ENCODE measurements at regions not wholly inside any gene's neighbourhood (a gene's known extent, or its start where the extent isn't known, plus 50 kb on each side); places are given as distances from the start of the nearest gene placed in this dataset.
A peak's percentile ranks its signal among the peaks of the same experiment; 100 is the strongest.
"Not testable (repeated sequence)": the region's sequence is repeated elsewhere in the genome, so short reads cannot be mapped to it uniquely, and the experiment has no call there.

DNA sequence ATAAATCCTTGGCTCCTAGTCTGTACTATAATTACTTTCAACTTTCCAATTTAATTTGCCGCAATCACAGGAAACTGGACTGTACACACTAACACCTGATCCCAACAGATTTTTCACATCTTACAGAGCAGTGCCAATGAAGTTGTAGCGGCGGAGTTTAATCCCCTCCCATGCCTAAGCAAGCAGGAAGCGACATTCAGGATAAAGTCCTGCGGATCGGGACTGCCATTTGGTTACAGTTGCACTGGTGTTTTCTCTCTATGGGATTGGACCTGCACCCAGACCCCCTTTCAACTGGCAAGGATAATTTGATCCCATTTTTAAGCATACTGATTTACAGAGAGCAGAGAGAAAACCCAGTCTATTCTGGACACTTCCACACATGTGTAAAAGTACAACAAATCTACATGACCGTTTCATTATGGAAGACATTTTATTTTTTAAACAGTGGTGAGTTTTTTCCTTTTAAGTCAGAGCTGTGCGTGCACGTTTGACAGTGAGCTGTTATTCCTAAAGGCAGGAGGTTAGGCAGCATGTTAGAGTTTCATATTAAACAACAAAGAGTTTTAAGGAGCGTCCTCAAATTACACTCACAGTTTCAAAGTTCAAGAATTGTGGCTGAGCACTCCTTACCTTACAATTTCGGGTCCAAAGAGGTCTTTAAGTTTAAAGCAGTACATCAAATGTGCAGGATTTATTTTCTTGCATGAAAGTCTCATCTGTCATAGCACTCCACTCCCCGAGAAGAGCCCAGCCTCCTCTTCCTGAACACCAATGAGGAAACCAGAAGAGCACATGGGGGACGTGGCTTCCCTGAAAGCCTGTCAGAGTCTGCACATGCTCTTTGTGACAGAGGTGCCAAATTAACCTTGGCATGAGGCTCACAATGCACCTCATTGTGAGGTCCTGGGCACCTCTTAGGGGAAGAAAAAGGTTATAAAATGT, 141.6 kb upstream of the RFC3 start:
- peak; percentile 76 for DNase-seq

DNA sequence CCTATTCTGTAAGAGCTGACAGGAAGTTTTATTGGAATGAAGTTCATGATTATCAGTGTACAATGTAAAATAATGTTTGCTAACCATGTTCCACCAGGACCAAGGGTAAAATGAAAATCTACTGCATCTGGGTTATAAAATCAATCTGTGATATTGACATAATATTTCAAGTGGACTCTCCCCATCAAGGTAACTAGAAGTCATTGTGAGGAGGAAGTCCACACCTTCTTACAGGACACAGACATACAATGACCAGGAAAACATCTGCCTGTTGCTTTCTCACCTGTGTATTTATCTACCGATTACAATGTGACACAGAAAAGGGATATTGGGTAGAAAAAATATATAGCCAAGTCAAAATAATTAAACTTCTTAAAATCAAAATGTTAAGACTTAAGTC, 140.7 kb upstream of the RFC3 start:
- DNase-seq: no peak

DNA sequence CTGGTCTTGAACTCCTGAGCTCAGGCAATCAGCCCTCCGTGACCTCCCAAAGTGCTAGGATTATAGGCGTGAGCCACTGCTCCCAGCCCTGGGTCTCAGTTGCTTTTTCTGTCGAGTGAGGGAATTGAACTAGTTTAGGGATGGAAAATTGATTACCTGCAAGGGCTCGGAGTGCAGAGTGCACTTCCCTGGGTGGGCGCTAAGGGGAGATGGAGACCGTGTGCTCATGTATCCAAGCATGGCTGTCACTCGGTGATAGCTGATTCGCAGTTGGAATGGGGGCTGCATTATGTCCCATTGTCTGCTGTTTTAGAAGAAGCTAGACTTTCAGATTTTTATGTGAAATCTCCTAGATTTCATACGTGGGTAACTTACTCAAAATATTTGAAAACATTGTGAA, 139.9 kb upstream of the RFC3 start:
- no peak for DNase-seq

DNA sequence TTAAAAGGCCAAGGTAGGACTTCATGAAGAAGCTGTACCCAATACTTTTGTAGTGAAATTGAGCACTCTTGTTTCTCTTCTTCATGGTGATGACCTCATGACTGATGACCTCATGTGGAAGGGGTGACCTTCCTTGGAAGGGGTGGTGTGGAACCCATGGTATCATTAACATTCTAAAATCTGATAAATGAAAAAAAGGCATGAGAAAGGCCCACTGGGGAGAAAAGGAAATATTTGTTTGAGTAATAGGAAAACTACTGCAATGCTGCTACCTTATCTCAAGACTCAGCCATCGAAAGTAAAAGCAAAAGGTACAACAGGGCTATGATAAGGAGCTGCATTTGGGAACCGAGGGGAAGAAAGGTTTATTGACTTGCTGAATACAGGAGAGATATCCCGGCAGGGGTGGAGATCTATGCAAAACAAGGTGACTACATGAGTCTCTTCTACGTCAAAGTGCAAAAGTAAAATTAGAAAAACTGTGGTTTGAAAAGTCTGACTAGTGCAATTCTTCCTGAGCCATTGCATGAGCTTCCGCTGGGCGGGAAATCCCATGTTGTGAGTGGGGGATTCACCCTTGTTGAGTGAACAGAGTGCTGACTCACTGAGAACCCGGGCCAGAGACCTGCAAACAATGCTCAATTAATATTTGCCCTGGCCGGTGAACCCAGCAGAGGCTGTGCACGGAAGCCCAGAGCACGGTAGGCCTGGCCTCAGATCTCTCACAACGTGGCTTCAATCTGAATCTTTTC, 138.9 kb upstream of the RFC3 start:
- peak; percentile 95 for DNase-seq

DNA sequence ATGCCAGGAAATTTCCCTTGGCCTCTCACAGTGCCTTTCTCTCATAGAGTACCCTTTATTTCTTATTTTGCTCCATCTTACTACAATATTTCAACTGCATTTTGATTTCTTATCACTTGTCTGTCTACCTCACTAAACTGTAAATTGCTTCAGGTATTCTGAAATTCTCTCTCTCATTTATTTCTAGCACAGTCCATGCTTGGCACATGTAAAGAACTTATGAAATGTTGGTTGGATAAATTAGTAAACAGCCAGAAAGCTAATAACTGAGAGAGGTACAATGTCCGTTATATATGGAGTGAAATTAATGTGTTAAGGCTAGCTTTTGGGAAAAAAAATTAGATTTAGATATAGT, 138.3 kb upstream of the RFC3 start:
- DNase-seq: no peak

DNA sequence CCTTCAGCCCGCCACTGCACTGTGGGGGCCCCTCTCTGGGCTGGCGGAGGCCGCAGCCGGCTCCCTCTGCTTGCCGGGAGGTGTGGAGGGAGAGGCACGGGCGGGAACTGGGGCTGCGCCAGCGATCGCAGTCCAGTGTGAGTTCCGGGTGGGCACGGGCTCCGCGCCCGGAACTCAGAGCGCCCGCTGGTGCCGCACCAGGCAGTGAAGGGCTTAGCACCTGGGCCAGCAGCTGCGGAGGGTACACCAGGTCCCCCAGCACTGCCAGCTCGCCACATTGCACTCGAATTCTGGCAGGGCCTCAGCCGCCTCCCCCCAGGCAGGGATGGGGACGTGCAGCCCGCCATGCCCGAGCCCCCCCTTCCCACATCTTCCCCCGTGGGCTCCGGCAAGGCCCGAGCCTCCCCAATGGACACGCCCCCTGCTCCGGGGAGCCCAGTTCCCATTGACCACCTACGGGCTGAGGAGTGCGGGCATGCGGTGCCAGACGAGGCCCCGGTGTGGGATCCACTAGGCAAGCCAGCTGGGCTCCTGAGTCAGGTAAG, 135.9 kb upstream of the RFC3 start:
- no peak for DNase-seq

DNA sequence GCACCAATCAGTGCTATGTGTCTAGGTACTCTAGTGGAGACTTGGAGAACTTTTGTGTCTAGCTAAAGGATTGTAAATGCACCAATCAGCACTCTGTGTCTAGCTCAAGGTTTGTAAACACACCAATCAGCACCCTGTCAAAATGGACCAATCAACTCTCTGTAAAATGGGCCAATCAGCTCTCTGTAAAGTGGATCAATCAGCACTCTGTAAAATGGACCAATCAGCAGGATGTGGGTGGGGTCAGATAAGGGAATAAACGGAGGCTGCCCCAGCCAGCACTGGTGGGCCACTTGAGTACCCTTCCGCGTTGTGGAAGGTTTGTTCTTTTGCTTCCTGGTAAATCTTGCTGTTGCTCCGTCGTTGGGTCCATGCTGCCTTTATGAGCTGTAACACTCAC, 135.3 kb upstream of the RFC3 start:
- not testable (repeated sequence) for DNase-seq

DNA sequence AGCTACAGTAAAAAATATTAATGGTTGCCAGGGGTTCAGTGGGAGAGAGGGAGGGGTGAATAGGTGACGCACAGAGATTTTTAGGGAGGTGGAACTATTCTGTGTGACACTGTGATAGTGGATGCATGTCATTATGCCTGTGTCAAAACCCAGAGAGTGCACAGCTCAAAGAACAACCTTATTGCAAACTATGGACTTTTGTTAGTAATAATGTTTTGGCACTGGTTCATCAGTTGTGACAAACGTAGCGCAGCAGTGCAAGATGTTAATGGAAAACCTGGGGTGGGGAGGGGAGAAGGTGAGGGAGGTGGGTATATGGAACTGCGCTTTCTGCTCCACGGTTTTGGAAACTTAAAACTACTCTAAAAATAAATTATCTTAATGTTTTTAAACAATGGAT, 134.6 kb upstream of the RFC3 start:
- no peak for DNase-seq

DNA sequence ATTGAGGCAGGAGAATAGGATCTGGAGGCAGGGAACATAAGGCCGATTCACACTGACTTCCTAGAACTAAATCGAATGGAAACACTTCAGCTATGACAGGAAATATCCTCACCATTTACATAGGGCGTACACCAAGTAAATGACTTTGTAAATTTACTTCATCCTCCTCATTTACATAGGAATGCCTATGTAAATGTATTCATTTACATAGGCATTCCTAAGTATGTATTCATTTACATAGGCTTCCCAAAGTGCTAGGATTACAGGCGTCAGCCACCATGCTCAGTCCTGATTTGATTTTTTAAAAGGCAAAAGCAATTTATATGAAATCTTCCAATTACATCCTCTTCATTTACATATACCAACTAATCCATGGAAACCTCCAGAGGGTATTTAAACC, 133.1 kb upstream of the RFC3 start:
- no peak for DNase-seq

DNA sequence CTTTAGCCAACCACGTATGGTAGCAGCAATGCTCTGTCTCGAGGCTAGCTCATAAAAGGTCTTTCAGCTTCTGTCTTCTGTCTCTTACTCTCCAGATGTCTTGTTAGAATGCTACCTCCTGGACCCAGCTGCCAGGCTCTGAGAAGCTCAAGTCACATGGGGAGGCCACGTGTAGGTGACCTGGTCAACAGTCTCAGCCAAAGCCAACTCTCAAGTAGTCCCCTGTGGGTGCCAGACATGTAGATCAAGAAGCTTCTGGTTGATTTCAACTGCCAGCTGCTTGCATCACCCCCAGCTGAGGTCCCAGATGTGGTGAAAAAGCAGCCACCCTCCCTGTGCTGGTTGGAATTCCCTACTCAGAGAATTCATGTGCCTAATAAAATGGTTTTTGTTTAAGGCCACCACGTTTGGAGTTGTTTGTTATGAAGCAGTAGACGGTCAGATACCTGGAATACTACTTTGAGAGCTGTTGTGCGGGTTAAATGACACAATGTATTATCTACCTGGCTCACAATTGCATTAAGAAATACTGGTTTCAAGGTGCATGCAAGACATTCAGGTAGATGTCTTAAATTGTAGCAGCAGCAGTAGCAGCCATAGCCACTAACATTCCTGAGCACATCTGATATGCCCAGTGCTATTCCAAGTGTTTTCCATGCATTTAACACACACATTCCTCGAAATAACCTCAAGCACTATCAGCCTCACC, 131.0 kb upstream of the RFC3 start:
- DNase-seq: no peak

DNA sequence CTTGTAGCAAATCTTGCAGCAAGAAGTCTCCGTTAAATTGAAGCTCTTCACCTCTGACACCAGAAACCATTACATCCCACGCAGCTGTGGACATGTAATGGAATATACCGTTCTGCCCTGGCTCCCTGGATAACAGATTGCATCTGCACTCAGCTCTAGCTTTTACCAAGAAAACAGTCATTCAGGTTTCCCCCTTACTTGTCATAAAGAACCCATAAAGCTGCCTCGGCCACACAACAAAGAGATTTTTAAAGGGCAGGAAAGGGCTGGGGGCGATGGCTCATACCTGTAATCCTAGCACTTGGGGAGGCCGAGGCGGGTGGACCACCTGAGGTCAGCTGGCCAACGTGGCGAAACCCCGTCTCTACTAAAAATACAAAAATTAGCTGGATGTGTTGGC, 127.6 kb upstream of the RFC3 start:
- no peak for DNase-seq

DNA sequence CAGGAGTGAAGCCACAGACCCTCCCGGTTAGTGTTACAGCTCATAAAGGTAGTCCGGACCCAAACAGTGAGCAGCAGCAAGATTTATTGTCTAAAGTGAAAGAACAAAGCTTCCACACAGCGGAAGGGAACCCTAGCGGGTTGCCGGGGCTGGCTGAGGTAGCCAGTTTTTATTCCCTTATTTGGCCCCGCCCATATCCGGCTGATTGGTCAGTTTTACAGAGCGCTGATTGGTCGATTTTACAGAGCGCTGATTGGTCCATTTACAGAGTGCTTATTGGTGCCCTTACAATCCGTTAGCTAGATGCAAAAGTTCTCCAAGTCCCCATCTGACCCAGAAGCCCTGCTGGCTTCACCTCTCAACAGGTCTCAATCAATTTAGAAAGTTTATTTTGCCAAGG, 126.0 kb upstream of the RFC3 start:
- DNase-seq: no peak

DNA sequence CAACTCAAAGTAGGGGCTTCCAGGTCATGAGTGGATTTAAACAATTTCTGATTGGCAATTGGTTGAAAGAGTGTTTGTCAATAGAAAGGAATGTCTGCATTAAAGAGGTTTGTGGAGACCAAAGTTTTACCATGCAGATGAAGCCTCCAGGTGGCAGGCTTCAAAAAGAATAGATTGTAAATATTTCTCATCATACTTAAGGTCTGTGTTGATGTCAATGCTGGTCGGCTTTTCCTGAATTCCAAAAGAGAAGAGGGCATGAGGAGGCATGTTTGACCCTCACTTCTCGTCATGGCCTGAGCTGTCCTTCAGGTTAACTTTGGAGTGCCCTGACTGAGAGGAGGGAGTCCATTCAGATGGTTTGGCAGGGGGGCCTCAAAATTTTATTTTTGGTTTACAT, 125.4 kb upstream of the RFC3 start:
- DNase-seq: no peak

DNA sequence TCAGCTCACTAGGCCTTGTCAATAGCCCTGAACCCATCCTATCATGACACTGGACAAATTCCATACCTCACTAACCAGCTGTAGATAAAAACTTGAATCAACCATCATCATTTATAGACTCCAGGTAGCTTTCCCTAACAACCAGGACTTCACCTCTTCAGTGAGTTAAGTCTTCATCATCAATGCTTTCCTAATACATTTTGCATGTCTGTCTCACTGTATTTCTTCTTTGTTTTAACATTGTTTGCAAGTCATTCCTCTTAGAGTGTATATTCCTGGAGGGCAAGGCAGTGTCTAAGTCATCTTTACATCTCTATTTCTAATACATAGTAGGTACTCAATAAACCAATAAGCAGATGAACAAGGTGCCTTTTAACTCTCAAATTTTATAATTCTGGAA, 123.4 kb upstream of the RFC3 start:
- no peak for DNase-seq

DNA sequence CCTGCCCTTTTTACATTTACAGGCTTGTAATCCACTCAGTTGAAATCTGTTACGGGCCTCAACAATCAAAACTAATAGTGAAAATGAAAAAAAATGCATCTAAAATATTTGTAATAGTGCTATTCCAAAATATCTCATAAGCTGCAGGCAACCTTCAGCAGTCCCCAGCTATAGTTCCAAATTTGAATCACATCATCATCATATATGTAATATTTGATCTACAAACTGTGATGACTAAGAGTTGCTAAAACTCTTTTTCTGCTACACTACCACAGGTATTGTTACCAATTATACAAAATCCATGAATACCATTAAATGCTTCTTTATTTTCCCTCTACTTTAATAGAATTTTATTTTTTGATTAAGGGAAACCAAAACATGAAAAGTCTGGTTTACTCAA, 121.4 kb upstream of the RFC3 start:
- no peak for DNase-seq

DNA sequence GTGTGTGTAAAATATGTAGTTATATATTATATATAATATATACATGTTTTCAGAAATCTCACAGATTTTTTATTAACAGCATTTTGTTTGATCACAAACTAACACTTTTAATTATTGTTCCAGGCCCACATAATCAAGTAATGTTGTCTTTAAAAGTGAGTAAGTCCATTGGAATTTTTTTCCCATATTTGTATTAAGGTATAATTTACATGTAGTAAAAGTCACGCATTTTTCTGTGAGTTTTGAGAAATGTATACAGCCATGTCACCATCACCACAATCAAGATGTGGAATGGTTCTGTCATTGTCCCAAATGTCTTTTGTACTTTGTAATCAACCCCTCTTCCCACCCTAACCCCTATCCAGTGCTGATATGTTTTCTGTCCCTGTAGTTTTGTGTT, 120.0 kb upstream of the RFC3 start:
- no peak for DNase-seq

DNA sequence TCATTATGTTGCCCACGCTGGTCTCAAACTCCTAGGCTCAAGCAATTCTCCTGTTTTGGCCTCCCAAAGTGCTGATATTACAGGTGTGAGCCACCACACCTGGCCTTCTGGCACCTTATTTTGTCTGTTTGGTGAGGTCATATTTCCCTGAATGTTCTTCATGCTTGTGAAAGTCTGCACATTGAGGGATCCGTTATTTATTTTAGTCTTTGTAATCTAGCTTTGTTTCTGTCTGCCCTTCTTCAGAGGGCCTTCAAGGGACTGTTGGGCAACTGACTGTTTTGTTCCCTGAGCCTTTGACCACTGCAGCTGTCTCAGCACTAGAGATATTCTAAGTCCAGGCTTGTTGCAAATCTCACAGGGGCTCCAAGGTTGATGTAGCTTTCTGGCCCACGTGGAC, 110.5 kb upstream of the RFC3 start:
- no peak for DNase-seq

DNA sequence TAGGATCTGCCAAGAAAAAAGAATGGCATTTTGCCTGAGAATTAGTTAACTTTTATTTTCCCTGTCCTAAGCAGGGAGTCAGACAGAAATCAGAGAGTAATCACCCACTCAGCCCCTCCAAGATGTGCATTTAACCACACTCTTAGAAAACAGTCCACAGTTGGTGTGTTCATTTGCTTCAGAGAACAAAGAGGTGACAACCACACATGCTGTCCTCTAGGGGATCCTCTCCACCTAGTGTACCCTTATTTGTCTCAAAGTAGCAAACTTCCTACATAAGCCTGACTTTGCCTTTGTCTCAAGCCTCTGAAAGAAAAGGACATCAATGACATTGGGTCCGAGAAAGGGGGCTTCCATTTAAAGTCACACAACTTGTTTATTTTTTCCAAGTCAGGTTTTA, 107.0 kb upstream of the RFC3 start:
- no peak for DNase-seq

DNA sequence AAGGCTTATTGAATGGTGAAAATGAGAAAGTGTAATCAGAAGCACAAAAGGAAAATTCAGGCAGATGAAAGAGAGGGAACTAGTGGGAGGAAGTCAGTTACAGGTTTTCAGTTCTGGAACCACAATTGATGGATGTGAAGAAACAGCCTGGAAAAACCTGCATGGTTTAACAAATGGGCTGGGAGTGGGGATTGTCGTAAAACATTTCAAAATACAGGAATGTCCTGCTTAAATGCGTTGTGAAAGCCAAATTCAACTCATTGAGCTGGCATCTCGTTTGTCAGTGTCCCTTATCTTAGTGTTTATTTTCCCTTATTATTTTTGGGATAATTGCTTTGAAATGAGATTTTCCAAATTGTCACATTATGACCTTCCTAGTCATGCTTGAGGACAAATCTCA, 106.5 kb upstream of the RFC3 start:
- DNase-seq: no peak

DNA sequence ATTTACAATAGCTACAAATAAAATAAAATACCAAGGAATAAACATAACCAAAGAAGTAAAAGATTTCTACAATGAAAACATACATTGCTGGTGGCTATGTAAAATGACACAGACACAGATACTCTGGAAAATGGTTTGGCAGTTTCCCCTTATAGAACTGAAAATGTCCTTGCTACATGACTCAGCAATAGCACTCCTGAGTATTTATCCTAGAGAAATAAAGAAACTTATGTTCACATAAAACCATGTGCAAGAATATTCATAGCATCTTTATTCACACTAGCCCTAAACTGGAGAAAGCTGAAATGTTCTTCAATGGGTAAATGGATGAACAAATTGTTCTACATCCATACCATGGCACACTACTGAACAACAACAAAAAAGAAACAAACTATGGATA, 100.2 kb upstream of the RFC3 start:
- DNase-seq: no peak

DNA sequence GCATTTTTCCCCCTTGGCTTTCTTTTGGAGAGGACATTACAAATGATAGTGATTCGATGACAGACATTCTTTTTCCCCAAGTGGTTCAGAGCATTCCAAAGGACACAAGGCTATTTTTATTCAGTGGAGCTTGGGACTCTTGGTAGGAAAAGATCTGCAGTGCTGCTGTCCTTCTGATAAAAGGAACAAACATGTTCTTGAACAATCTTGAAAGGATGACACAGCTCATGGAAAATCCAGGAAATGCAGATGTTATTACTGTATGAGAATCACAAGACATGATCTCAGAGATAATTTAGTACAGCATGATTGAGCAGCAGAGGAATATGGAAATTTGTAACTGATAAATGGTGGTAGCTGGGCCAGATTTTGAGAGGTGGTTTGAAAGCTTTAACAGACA, 96.2 kb upstream of the RFC3 start:
- DNase-seq: peak; percentile 36

DNA sequence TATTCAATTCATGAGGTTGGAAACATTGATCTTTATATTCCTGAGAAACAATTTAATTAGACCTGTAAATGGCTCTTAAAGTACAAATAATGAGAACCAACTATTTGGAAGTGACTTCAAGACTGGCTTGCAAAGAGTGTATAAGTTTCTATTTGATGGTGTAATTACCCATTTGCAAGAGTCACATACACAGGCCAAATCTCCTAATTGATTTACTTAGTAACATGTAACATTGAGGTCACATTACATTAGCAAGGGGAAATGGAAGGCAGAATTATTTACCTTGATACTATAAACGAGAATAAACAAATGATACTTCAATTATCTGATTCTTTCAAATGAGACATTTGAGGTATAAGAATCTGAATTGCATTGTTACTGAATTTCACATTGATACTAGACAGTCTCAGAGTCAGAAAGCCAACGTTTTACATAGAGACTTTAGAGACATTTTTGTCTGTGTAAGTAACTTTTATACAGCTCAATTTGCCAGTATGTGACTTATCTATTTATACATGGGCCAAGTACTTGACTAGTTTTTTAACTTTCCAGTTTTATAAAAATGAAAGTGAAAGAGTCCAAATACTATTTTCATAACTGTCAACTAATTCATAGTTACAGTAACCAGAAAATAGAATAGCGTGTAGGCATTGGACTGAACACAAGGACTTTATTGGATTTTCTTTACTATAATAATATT, 95.6 kb upstream of the RFC3 start:
- DNase-seq: no peak

DNA sequence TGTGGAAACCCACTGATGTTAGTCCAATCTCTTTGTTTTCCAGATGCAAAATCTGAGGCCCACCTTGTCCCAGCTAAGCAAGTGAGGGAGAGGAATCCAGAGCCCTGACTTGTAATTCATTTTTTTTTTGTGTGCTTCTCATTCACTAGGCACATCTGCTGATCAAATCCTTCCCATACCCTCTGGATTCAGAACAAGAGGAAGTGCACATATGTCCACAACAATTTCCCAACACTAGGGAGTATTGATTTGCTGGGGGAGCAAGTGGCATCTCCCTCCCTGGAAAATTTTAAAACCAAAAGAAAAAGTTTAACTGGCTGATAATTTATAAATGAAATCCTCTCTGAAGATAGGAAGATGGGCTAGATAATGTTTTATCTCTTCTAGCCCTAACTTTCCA, 94.6 kb upstream of the RFC3 start:
- no peak for DNase-seq
